GM23248 (cell line): ENCODE measurements at regions not wholly inside any gene's neighbourhood (a gene's known extent, or its start where the extent isn't known, plus 50 kb on each side); places are given as distances from the start of the nearest gene placed in this dataset.

ENCODE experiments used
- EZH2 ChIP-seq: fragments of 200-600 bp; sonication (generic); IDR thresholded peaks from 2 replicates; pipeline ENCODE4 v1.6.1; 2018; ENCODE audit warnings: antibody characterized with exemption, mild to moderate bottlenecking; ENCODE audit not compliant: insufficient read depth, poor library complexity, severe bottlenecking
- EZH2phosphoT487 ChIP-seq: fragments of 200-600 bp; sonication (generic); IDR thresholded peaks from 2 replicates; pipeline ENCODE4 v1.6.1; 2018; ENCODE audit warnings: antibody characterized with exemption, moderate library complexity, mild to moderate bottlenecking, low read depth; ENCODE audit not compliant: insufficient read depth

DNA sequence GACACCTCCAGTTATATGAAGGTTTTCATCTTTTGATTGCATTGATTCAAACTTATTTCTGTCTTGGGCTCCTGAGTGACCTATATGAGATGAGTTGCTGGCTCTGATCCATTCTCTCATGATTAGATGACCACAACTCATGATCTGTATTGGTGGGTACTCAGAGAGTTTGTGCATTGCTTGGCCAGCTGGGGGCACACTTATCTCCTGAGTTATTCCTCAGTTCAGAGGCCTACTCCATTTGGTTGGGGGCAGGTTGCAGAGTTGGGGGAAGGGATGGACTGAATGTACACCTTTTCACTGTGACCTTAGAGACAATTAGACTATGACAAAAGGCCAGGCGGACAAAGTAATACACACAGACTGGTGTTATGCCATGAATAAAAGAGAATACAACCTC is 166.2 kb upstream of the SEMA6D start:
- TF ChIP-seq EZH2 = no peak
- TF ChIP-seq EZH2phosphoT487 = no peak
